PC-3 (cell line): ENCODE measurements at regions not wholly inside any gene's neighbourhood (a gene's known extent, or its start where the extent isn't known, plus 50 kb on each side); places are given as distances from the start of the nearest gene placed in this dataset.
"Not testable (repeated sequence)": the region's sequence is repeated elsewhere in the genome, so short reads cannot be mapped to it uniquely, and the experiment has no call there.

Source experiments
- CTCF ChIP-seq: fragments of 300-600 bp; sonication (generic); conservative IDR thresholded peaks from 2 replicates; pipeline ENCODE4 v1.5.1; 2017; ENCODE audit warnings: antibody characterized with exemption, low read depth, mild to moderate bottlenecking, low read length
- EZH2 ChIP-seq: fragments of 300-600 bp; sonication (generic); IDR thresholded peaks from one replicate; pipeline ENCODE4 v1.6.1; 2017; ENCODE audit warnings: antibody characterized with exemption, mild to moderate bottlenecking, low read length; ENCODE audit not compliant: unreplicated experiment

GRCh38 chr4:124461592-124461991 lies 250.9 kb downstream of the ANKRD50 start:
- not testable (repeated sequence) for TF ChIP-seq EZH2, CTCF
